ENCODE measurements at regions not wholly inside any gene's neighbourhood (a gene's known extent, or its start where the extent isn't known, plus 50 kb on each side); places are given as distances from the start of the nearest gene placed in this dataset.

DNA sequence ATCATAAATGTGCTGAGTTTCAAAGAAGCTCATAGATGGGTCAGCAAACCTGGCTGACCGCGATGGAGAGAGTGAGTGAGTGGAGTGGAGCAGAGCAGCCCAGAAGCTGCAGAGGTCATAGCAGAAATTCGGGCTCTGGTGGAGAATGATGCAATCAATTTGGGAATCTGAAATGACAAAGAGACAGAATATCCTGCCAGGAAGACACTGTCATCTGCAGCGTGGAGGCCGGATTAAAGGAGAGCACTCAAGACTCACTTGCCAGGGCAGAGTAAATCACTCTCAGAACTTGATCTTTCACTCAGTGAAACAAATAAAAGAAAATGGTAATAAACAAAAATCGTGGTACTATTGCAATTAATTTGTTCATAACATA lies 109.6 kb upstream of the RREB1 start:
- Histone ChIP-seq H3K27me3 (no peaks in the 10 kb centered on the region), H3K9me3 (no peaks in the 10 kb centered on the region), H3K4me3 (no peak overlapping the region), H3K36me3 (no peaks in the 10 kb centered on the region), H3K4me1 (no peaks in the 10 kb centered on the region), H3K27ac (no peak overlapping the region)
- no peak for DNase-seq
- TF ChIP-seq POLR2A (IDR thresholded peaks at IDR 0.05) (no peak), CTCF (IDR thresholded peaks at IDR 0.05) (no peak)

- no peaks in the 10 kb centered on the region for H3K27me3 ChIP-seq
- H3K4me3 ChIP-seq = no peak overlapping the region
- H3K27ac ChIP-seq = no peak overlapping the region
- no peaks in the 10 kb centered on the region for H3K36me3 ChIP-seq
- DNase-seq = no peak
- H3K4me1 ChIP-seq = no peaks in the 10 kb centered on the region
- no peak for TF ChIP-seq POLR2A (IDR thresholded peaks at IDR 0.05)
- no peak for TF ChIP-seq CTCF (IDR thresholded peaks at IDR 0.05)
- no peaks in the 10 kb centered on the region for H3K9me3 ChIP-seq
Observed at GRCh38 chr6:7000825-7001777, 106.7 kb upstream of the RREB1 start.

GRCh38 chr6:7003041-7003440 lies 104.7 kb upstream of the RREB1 start:
- no peaks in the 10 kb centered on the region for H3K4me1 ChIP-seq
- H3K9me3 ChIP-seq = no peaks in the 10 kb centered on the region
- no peak for DNase-seq
- H3K27me3 ChIP-seq = no peaks in the 10 kb centered on the region
- H3K4me3 ChIP-seq = no peak overlapping the region
- H3K36me3 ChIP-seq = no peaks in the 10 kb centered on the region
- no peak overlapping the region for H3K27ac ChIP-seq
- no peak for TF ChIP-seq POLR2A (IDR thresholded peaks at IDR 0.05)
- no peak for TF ChIP-seq CTCF (IDR thresholded peaks at IDR 0.05)

GRCh38 chr6:7004581-7005297 lies 103.0 kb upstream of the RREB1 start:
- TF ChIP-seq POLR2A (IDR thresholded peaks at IDR 0.05) (no peak), CTCF (IDR thresholded peaks at IDR 0.05) (no peak)
- Histone ChIP-seq H3K36me3 (no peaks in the 10 kb centered on the region), H3K27me3 (no peaks in the 10 kb centered on the region), H3K27ac (no peak overlapping the region), H3K9me3 (no peaks in the 10 kb centered on the region), H3K4me1 (no peaks in the 10 kb centered on the region), H3K4me3 (no peak overlapping the region)
- no peak for DNase-seq

GRCh38 chr6:7006515-7007191 lies 101.1 kb upstream of the RREB1 start:
- Histone ChIP-seq H3K9me3 (no peaks in the 10 kb centered on the region), H3K27me3 (no peaks in the 10 kb centered on the region), H3K27ac (no peak overlapping the region), H3K4me3 (no peak overlapping the region), H3K36me3 (no peaks in the 10 kb centered on the region), H3K4me1 (no peaks in the 10 kb centered on the region)
- TF ChIP-seq CTCF (IDR thresholded peaks at IDR 0.05) = no peak
- TF ChIP-seq POLR2A (IDR thresholded peaks at IDR 0.05) = no peak
- no peak for DNase-seq
